ENCODE measurements at regions not wholly inside any gene's neighbourhood (a gene's known extent, or its start where the extent isn't known, plus 50 kb on each side); places are given as distances from the start of the nearest gene placed in this dataset.

DNA sequence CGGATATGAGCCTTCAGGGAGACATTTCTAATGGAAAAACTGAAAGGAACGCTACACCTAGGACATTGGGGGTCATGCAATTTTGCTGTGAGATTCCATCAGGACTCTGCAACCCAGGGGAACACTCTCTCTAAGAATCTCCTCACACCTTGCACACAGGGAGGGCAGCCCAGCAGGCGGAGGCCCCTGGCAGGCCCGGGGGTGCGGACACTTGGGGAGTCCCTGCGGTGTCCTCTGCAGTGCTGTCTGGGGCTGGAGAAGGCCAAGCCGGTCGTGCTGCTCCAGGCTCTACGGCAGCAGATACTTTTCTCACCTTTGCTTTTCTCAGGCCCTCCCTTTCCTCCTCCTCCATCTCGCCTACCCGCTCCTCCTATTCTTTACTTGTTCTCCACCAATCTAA, 54.7 kb upstream of the FAM110C start:
- CTCF ChIA-PET = interaction anchor here (0.9 kb wide), 1 partner anchor 23 kb away, joined by 3 read pairs; no protein-coding TSS in a partner anchor
- no peak for TF ChIP-seq CTCF (IDR thresholded peaks at IDR 0.05; ENCODE audit: unreplicated experiment)
- no TSS peak for BruUV-seq (replicated peaks)
- Mint-ChIP-seq H3K4me3 (ENCODE audit: unreplicated experiment) (no peak overlapping the region), H3K36me3 (ENCODE audit: insufficient read depth, unreplicated experiment) (peaks cover 7% of the 10 kb centered on the region), H3K27ac (ENCODE audit: low read depth, unreplicated experiment) (no peak overlapping the region), H3K4me1 (ENCODE audit: insufficient read depth, unreplicated experiment) (no peaks in the 10 kb centered on the region), H3K9me3 (ENCODE audit: unreplicated experiment) (peaks cover 6% of the 10 kb centered on the region), H3K27me3 (ENCODE audit: insufficient read depth, unreplicated experiment) (no peaks in the 10 kb centered on the region)
- intact Hi-C loops (cut with micrococcal nuclease) = no loop called here
- POLR2A ChIA-PET = interaction anchor here (1.2 kb wide), 1 partner anchor 13 kb away, joined by 3 read pairs; no protein-coding TSS in a partner anchor
- DNase-seq (ENCODE audit: unreplicated experiment) = no peak

All from MCF 10A (cell line).